AG04449 (cell line): ENCODE measurements at regions not wholly inside any gene's neighbourhood (a gene's known extent, or its start where the extent isn't known, plus 50 kb on each side); places are given as distances from the start of the nearest gene placed in this dataset.

Source experiments
- CTCF ChIA-PET: fragments of 350-600 bp; formaldehyde crosslinking; extraction: SDS; loops from one replicate; lab custom pipeline; 2021; ENCODE audit warnings: antibody characterized with exemption; lab: Yijun Ruan, JAX
- POLR2A ChIA-PET: fragments of 400-600, 350-600 bp; formaldehyde crosslinking; extraction: SDS; loops from one replicate; lab custom pipeline; 2020; ENCODE audit warnings: antibody characterized with exemption, inconsistent platforms; lab: Yijun Ruan, JAX
- DNase-seq: peaks from one replicate; pipeline ENCODE4 v3.0.0-alpha.2; 2010; ENCODE audit warnings: low read depth, low spot score
- H3K4me3 ChIP-seq: 2 replicates; pipeline ENCODE4 v1.5.1; 2011; ENCODE audit warnings: low read depth, mild to moderate bottlenecking, control low read depth, low read length
- CTCF ChIP-seq: IDR thresholded peaks from one replicate; pipeline ENCODE4 v1.5.1; 2011; ENCODE audit warnings: mild to moderate bottlenecking, moderate library complexity, low read length, control low read depth, inconsistent platforms; ENCODE audit not compliant: insufficient read depth; ENCODE audit errors: missing control alignments

- TF ChIP-seq CTCF = no peak
- CTCF ChIA-PET = no interaction called here
- POLR2A ChIA-PET = no interaction called here
- no peak for DNase-seq
- H3K4me3 ChIP-seq = no peak overlapping the region
These were observed 160.0 kb upstream of the DMRTA1 start for GRCh38 chr9:22286661-22287060.

- no peak for TF ChIP-seq CTCF
- ChIA-PET POLR2A (no interaction called here), CTCF (no interaction called here)
- no peak overlapping the region for H3K4me3 ChIP-seq
- no peak for DNase-seq
These were observed 158.0 kb upstream of the DMRTA1 start for GRCh38 chr9:22288661-22289060.

- peak; percentile 7 for DNase-seq
- POLR2A ChIA-PET = no interaction called here
- peak; percentile 41 for TF ChIP-seq CTCF
- CTCF ChIA-PET = interaction anchor here (0.7 to 5.2 kb wide), 15 partner anchors 8 to 494 kb away, joined by 3 to 68 read pairs (median 3); no protein-coding TSS in a partner anchor
- no peak overlapping the region for H3K4me3 ChIP-seq
These were observed 139.5 kb upstream of the DMRTA1 start for GRCh38 chr9:22307013-22307711.

GRCh38 chr9:22308177-22308576 lies 138.4 kb upstream of the DMRTA1 start:
- POLR2A ChIA-PET = no interaction called here
- no peak for TF ChIP-seq CTCF
- no peak for DNase-seq
- H3K4me3 ChIP-seq = no peak overlapping the region
- CTCF ChIA-PET = interaction anchor here (1.9 to 5.2 kb wide), 2 partner anchors 144 to 146 kb away, joined by 7 to 68 read pairs; no protein-coding TSS in a partner anchor

- no peak for DNase-seq
- H3K4me3 ChIP-seq = no peak overlapping the region
- POLR2A ChIA-PET = no interaction called here
- no peak for TF ChIP-seq CTCF
- CTCF ChIA-PET = no interaction called here
These were observed 130.0 kb upstream of the DMRTA1 start for GRCh38 chr9:22316645-22317044.

- ChIA-PET CTCF (interaction anchor here (1.3 kb wide), 1 partner anchor 121 kb away, joined by 4 read pairs; no protein-coding TSS in a partner anchor), POLR2A (no interaction called here)
- no peak for DNase-seq
- no peak for TF ChIP-seq CTCF
- no peak overlapping the region for H3K4me3 ChIP-seq
These were observed 115.1 kb upstream of the DMRTA1 start for GRCh38 chr9:22331533-22331932.
